Erythroblast (primary cell): ENCODE measurements at regions not wholly inside any gene's neighbourhood (a gene's known extent, or its start where the extent isn't known, plus 50 kb on each side); places are given as distances from the start of the nearest gene placed in this dataset.

Experiments used
- GATA1 ChIP-seq: IDR thresholded peaks from 2 replicates; pipeline ENCODE4 v1.6.1; 2011; ENCODE audit warnings: low read depth, mild to moderate bottlenecking, control low read depth, low read length, moderate library complexity
- POLR2A ChIP-seq: IDR thresholded peaks from 2 replicates; pipeline ENCODE4 v1.6.1; 2011; ENCODE audit warnings: mild to moderate bottlenecking, low read length

DNA sequence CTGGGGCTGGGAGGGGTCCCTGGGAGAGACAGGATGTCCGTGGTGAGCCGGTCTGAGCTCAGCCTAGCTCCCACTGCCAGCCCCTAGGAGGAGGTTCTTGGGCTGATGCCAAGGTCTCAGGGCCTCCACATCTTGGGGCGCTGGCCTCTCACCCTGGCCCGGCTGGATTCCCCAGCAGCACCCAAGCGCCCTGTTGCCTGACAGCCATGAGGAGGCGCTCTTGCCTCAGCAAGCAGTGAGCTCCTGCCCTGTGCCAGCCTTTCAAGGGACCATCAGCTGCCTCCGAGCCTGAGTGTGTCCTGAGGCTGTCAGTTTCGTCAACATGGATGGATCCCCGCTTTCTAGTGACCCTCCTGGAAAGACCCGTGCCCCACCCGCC is 234.9 kb upstream of the CIBAR2 start:
- no peak for TF ChIP-seq GATA1
- TF ChIP-seq POLR2A = no peak
